Type B pancreatic cell (in vitro differentiated cells): ENCODE measurements at regions not wholly inside any gene's neighbourhood (a gene's known extent, or its start where the extent isn't known, plus 50 kb on each side); places are given as distances from the start of the nearest gene placed in this dataset.

Experiments
- DNase-seq: peaks from one replicate; pipeline ENCODE4 v3.0.0; 2021; ENCODE audit warnings: mixed read lengths; ENCODE audit not compliant: unreplicated experiment; ENCODE audit errors: extremely low spot score
- H3K27ac Mint-ChIP-seq: 2 replicates; pipeline ENCODE4 v1.8.0; 2021; ENCODE audit warnings: mild to moderate bottlenecking, mixed read lengths
- H3K27me3 Mint-ChIP-seq: 2 replicates; pipeline ENCODE4 v1.8.0; 2021; ENCODE audit warnings: mixed read lengths
- H3K36me3 Mint-ChIP-seq: 2 replicates; pipeline ENCODE4 v1.8.0; 2021; ENCODE audit warnings: mixed read lengths
- H3K4me1 Mint-ChIP-seq: one replicate; pipeline ENCODE4 v1.8.0; 2021; ENCODE audit warnings: mixed read lengths; ENCODE audit not compliant: unreplicated experiment
- H3K4me3 Mint-ChIP-seq: 2 replicates; pipeline ENCODE4 v1.8.0; 2021; ENCODE audit warnings: mild to moderate bottlenecking, mixed read lengths
- H3K9me3 Mint-ChIP-seq: 2 replicates; pipeline ENCODE4 v1.8.0; 2021; ENCODE audit warnings: mixed read lengths
- TF ChIP-seq, protein P1 (sequence below): fragments of 200-600 bp; sonication (generic); conservative IDR thresholded peaks from 2 replicates; pipeline ENCODE4 v1.5.0; 2021; ENCODE audit warnings: antibody characterized with exemption, mild to moderate bottlenecking

DNA sequence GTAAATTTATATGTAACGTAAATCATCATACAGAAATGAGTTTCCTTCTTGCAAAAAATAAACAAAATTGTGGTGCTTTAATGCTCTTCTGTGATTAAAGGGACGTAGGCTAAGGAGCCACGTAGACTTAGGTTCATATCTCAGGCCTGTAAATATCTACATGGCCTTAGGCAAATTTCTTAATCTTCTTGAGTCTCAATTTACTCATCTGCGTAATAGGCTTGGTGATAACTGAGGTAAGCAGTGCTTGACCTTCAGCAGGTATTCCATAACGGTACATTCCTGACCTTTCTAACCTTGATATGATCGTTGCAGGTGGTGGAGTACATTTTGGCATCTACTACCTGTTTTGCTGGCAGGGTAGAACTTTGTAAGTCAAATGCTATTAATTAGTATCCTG lies 65.2 kb upstream of the TLR3 start:
- H3K9me3 Mint-ChIP-seq, result no peaks in the 10 kb centered on the region
- no peaks in the 10 kb centered on the region for H3K27me3 Mint-ChIP-seq
- peaks cover 5% of the 10 kb centered on the region for H3K4me1 Mint-ChIP-seq
- no peak overlapping the region for H3K4me3 Mint-ChIP-seq
- TF ChIP-seq, protein P1, sequence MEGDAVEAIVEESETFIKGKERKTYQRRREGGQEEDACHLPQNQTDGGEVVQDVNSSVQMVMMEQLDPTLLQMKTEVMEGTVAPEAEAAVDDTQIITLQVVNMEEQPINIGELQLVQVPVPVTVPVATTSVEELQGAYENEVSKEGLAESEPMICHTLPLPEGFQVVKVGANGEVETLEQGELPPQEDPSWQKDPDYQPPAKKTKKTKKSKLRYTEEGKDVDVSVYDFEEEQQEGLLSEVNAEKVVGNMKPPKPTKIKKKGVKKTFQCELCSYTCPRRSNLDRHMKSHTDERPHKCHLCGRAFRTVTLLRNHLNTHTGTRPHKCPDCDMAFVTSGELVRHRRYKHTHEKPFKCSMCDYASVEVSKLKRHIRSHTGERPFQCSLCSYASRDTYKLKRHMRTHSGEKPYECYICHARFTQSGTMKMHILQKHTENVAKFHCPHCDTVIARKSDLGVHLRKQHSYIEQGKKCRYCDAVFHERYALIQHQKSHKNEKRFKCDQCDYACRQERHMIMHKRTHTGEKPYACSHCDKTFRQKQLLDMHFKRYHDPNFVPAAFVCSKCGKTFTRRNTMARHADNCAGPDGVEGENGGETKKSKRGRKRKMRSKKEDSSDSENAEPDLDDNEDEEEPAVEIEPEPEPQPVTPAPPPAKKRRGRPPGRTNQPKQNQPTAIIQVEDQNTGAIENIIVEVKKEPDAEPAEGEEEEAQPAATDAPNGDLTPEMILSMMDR, result no peak
- DNase-seq, result no peak
- no peaks in the 10 kb centered on the region for H3K36me3 Mint-ChIP-seq
- H3K27ac Mint-ChIP-seq, result no peak overlapping the region

DNA sequence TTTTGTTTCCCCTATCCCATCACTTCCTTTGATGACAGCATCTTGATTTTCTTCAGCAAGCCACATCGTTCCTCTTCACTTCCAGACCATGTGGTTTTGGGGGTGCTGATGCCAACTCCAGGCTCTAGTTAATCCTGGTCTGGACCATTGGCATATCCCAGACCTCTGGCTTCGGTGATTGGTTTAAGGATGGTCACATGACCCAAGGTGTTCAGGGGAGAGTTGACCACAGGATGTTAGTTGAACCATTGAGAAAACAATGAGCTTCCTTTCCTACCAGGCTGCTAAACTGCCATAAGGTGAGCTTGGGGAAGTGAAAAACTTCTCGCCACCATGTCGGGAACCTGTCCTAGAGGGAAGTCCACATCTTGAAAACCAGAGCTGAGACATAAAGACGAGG lies 60.9 kb upstream of the TLR3 start:
- TF ChIP-seq, protein P1, result no peak
- Mint-ChIP-seq H3K4me3 (no peak overlapping the region), H3K4me1 (peaks cover 9% of the 10 kb centered on the region), H3K36me3 (no peaks in the 10 kb centered on the region), H3K9me3 (no peaks in the 10 kb centered on the region), H3K27me3 (no peaks in the 10 kb centered on the region), H3K27ac (no peak overlapping the region)
- DNase-seq, result no peak

DNA sequence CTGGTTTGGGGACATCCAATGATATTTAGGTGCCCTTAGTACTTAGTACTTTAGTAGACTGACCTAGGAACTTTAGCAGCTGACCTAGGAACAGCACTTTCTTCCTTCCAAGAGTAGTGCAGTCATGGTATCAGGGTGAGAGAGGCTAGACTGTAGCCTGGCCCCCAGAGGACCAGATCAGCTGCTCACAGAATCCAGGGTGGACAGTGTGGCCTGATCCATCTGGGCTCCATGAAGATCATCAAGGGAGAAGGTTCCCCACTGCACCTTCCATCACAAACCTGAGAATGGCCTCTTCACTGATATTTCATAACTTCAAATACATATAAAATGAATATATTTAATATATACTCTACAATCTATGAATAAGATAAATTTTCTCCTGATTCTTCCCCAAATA lies 59.0 kb upstream of the TLR3 start:
- DNase-seq, result no peak
- H3K4me3 Mint-ChIP-seq, result no peak overlapping the region
- no peaks in the 10 kb centered on the region for H3K27me3 Mint-ChIP-seq
- TF ChIP-seq, protein P1, result no peak
- peaks cover 9% of the 10 kb centered on the region for H3K4me1 Mint-ChIP-seq
- H3K9me3 Mint-ChIP-seq, result no peaks in the 10 kb centered on the region
- no peaks in the 10 kb centered on the region for H3K36me3 Mint-ChIP-seq
- H3K27ac Mint-ChIP-seq, result no peak overlapping the region

DNA sequence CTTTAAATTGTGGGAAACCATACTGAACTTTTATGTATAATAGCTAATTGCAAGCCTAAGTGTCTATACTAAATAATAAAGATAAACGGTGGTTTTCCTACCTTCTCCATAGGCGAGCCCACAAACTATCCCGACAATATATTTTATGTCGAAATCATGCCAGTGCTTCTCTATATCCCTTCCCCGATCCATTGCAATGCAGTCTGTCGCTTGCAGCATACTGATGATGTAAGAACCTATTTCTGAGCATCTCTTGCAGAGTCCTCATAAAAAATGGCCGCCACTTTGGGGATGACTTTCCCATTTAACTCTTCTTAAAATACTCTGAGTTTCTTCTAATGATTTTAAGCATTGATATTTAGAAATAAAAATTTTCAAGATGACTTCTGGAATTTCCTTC lies 58.1 kb upstream of the TLR3 start:
- Mint-ChIP-seq H3K4me1 (peaks cover 14% of the 10 kb centered on the region), H3K27ac (no peak overlapping the region), H3K36me3 (no peaks in the 10 kb centered on the region), H3K27me3 (no peaks in the 10 kb centered on the region), H3K9me3 (peaks cover 5% of the 10 kb centered on the region), H3K4me3 (no peak overlapping the region)
- TF ChIP-seq, protein P1, result no peak
- DNase-seq, result no peak

DNA sequence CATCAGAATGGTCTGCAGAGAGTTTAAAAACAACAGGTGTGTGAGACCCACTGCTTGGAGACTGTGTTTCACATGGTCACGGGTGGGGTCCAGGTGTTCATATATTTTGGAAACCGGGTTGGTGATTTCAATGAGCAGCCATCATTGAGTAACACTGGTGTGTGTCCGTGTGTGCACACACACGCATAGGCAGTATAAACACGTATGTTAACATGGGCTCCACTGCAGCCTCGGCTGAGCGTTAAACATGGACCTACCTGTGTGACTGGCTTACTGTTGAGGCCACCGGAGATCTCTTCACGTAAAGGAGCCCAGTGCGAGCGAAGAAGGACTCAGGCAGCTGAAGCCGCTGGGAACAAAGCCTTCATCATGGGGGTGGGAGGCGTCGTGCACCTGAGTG lies 56.9 kb upstream of the TLR3 start:
- H3K27me3 Mint-ChIP-seq, result no peaks in the 10 kb centered on the region
- TF ChIP-seq, protein P1, result no peak
- no peak overlapping the region for H3K27ac Mint-ChIP-seq
- no peak for DNase-seq
- peaks cover 5% of the 10 kb centered on the region for H3K9me3 Mint-ChIP-seq
- no peak overlapping the region for H3K4me3 Mint-ChIP-seq
- peaks cover 14% of the 10 kb centered on the region for H3K4me1 Mint-ChIP-seq
- H3K36me3 Mint-ChIP-seq, result no peaks in the 10 kb centered on the region
